ENCODE measurements at regions not wholly inside any gene's neighbourhood (a gene's known extent, or its start where the extent isn't known, plus 50 kb on each side); places are given as distances from the start of the nearest gene placed in this dataset.

GRCh38 chr5:144086295-144086694 is 84.2 kb downstream of the YIPF5 start:
- Histone ChIP-seq H3K36me3 (ENCODE audit: control insufficient read depth, insufficient read depth, low read length) (no peaks in the 10 kb centered on the region), H3K9me3 (0 out of 2 replicates have a peak, but pooled peaks cover 6% of the 10 kb centered on the region), H3K27me3 (replicated peaks; ENCODE audit: control insufficient read depth, insufficient read depth, low read length) (no peaks in the 10 kb centered on the region), H3K4me1 (no peaks in the 10 kb centered on the region), H3K4me3 (ENCODE audit: low read depth, low read length) (no peak overlapping the region)
- H3K9me3 Mint-ChIP-seq (ENCODE audit: unreplicated experiment): no peaks in the 10 kb centered on the region
- no peak overlapping the region for H3K4me3 Mint-ChIP-seq (ENCODE audit: unreplicated experiment)
- intact Hi-C loops (cut with micrococcal nuclease; ENCODE audit: unreplicated experiment): no loop called here
- POLR2A ChIA-PET: no interaction called here
- no peaks in the 10 kb centered on the region for H3K4me1 Mint-ChIP-seq (ENCODE audit: low read depth, unreplicated experiment)
- no peaks in the 10 kb centered on the region for H3K36me3 Mint-ChIP-seq (ENCODE audit: insufficient read depth, unreplicated experiment)
- BruUV-seq (replicated peaks): no TSS peak
- TF ChIP-seq CTCF (IDR thresholded peaks at IDR 0.05; ENCODE audit: insufficient read depth in 1 of 2, low read depth in 1 of 2, low read length in 1 of 2, severe bottlenecking in 1 of 2, unreplicated experiment in 1 of 2): no peak
- no peak for DNase-seq
- H3K27me3 Mint-ChIP-seq (ENCODE audit: insufficient read depth, unreplicated experiment): peaks cover 3% of the 10 kb centered on the region
- CTCF ChIA-PET: no interaction called here
- no peak overlapping the region for H3K27ac Mint-ChIP-seq (ENCODE audit: unreplicated experiment)

- POLR2A ChIA-PET: no interaction called here
- CTCF ChIA-PET: no interaction called here
- Mint-ChIP-seq H3K4me1 (ENCODE audit: low read depth, unreplicated experiment) (no peaks in the 10 kb centered on the region), H3K27ac (ENCODE audit: unreplicated experiment) (no peak overlapping the region), H3K9me3 (ENCODE audit: unreplicated experiment) (no peaks in the 10 kb centered on the region), H3K4me3 (ENCODE audit: unreplicated experiment) (no peak overlapping the region), H3K27me3 (ENCODE audit: insufficient read depth, unreplicated experiment) (peaks cover 8% of the 10 kb centered on the region), H3K36me3 (ENCODE audit: insufficient read depth, unreplicated experiment) (no peaks in the 10 kb centered on the region)
- H3K4me1 ChIP-seq: no peaks in the 10 kb centered on the region
- BruUV-seq (replicated peaks): no TSS peak
- no peaks in the 10 kb centered on the region for H3K27me3 ChIP-seq (replicated peaks; ENCODE audit: control insufficient read depth, insufficient read depth, low read length)
- H3K9me3 ChIP-seq: 0 out of 2 replicates have a peak, but pooled peaks cover 4% of the 10 kb centered on the region
- H3K36me3 ChIP-seq (ENCODE audit: control insufficient read depth, insufficient read depth, low read length): no peaks in the 10 kb centered on the region
- DNase-seq: no peak
- no peak for TF ChIP-seq CTCF (IDR thresholded peaks at IDR 0.05; ENCODE audit: insufficient read depth in 1 of 2, low read depth in 1 of 2, low read length in 1 of 2, severe bottlenecking in 1 of 2, unreplicated experiment in 1 of 2)
- intact Hi-C loops (cut with micrococcal nuclease; ENCODE audit: unreplicated experiment): no loop called here
- no peak overlapping the region for H3K4me3 ChIP-seq (ENCODE audit: low read depth, low read length)
Observed at GRCh38 chr5:144087576-144087975, 82.9 kb downstream of the YIPF5 start.

GRCh38 chr5:144088206-144089064 is 82.0 kb downstream of the YIPF5 start:
- Histone ChIP-seq H3K36me3 (ENCODE audit: control insufficient read depth, insufficient read depth, low read length) (no peaks in the 10 kb centered on the region), H3K27me3 (replicated peaks; ENCODE audit: control insufficient read depth, insufficient read depth, low read length) (no peaks in the 10 kb centered on the region), H3K4me3 (ENCODE audit: low read depth, low read length) (no peak overlapping the region), H3K9me3 (no peaks in the 10 kb centered on the region), H3K4me1 (no peaks in the 10 kb centered on the region)
- TF ChIP-seq CTCF (IDR thresholded peaks at IDR 0.05; ENCODE audit: insufficient read depth in 1 of 2, low read depth in 1 of 2, low read length in 1 of 2, severe bottlenecking in 1 of 2, unreplicated experiment in 1 of 2): no peak
- POLR2A ChIA-PET: no interaction called here
- Mint-ChIP-seq H3K27me3 (ENCODE audit: insufficient read depth, unreplicated experiment) (peaks cover 10% of the 10 kb centered on the region), H3K4me3 (ENCODE audit: unreplicated experiment) (no peak overlapping the region), H3K27ac (ENCODE audit: unreplicated experiment) (no peak overlapping the region), H3K9me3 (ENCODE audit: unreplicated experiment) (no peaks in the 10 kb centered on the region), H3K36me3 (ENCODE audit: insufficient read depth, unreplicated experiment) (no peaks in the 10 kb centered on the region), H3K4me1 (ENCODE audit: low read depth, unreplicated experiment) (no peaks in the 10 kb centered on the region)
- DNase-seq: no peak
- CTCF ChIA-PET: no interaction called here
- no TSS peak for BruUV-seq (replicated peaks)
- intact Hi-C loops (cut with micrococcal nuclease; ENCODE audit: unreplicated experiment): no loop called here

Data from Caco-2 (cell line).